Lower leg skin (tissue), 3 donors: ENCODE measurements at regions not wholly inside any gene's neighbourhood (a gene's known extent, or its start where the extent isn't known, plus 50 kb on each side); places are given as distances from the start of the nearest gene placed in this dataset.

Source experiments
- CTCF ChIP-seq, 3 donors: fragments of 450-650 bp; IDR thresholded peaks; one replicate each; pipeline ENCODE4 v1.5.1; 2016; ENCODE audit warnings: antibody characterized with exemption in 3 of 3, mild to moderate bottlenecking in 3 of 3, moderate library complexity in 2 of 3
- POLR2A ChIP-seq, 2 donors: fragments of 450-650 bp; IDR thresholded peaks; one replicate each; pipeline ENCODE4 v1.6.1; 2016 to 2017; ENCODE audit warnings: antibody characterized with exemption in 2 of 2, mild to moderate bottlenecking in 1 of 2, moderate library complexity in 1 of 2

GRCh38 chr13:32830336-32831031, 185.7 kb upstream of the KL start:
- TF ChIP-seq CTCF (IDR thresholded peaks at IDR 0.05) (no peak), POLR2A (IDR thresholded peaks at IDR 0.05) (no peak)
